Aorta (tissue), 5 donors: ENCODE measurements at regions not wholly inside any gene's neighbourhood (a gene's known extent, or its start where the extent isn't known, plus 50 kb on each side); places are given as distances from the start of the nearest gene placed in this dataset.

Experiments used
- ATAC-seq: fragments of 200-7000 bp; cut with Tn5 transposase; one replicate; pipeline ENCODE4 v1.9.1; 2022; ENCODE audit warnings: moderate library complexity; ENCODE audit not compliant: low FRiP score
- DNase-seq, 2 donors: peaks; one replicate each; pipeline ENCODE4 v3.0.0-alpha.2; 2020
- H3K27ac ChIP-seq, 2 donors: one replicate each; pipeline ENCODE4 v1.5.1; 2013; ENCODE audit warnings: low read length in 2 of 2, mild to moderate bottlenecking in 2 of 2, moderate library complexity in 2 of 2, control low read depth in 1 of 2, inconsistent platforms in 1 of 2, low read depth in 1 of 2
- H3K27me3 ChIP-seq, 2 donors: one replicate each; pipeline ENCODE4 v1.6.1; 2013; ENCODE audit warnings: control low read depth in 1 of 2, low read length in 1 of 2, mild to moderate bottlenecking in 1 of 2, moderate library complexity in 1 of 2; ENCODE audit not compliant: insufficient read depth in 2 of 2, control insufficient read depth in 1 of 2
- H3K36me3 ChIP-seq, 2 donors: one replicate each; pipeline ENCODE4 v1.6.1; 2013; ENCODE audit warnings: control low read depth in 1 of 2, low read length in 1 of 2, mild to moderate bottlenecking in 1 of 2; ENCODE audit not compliant: insufficient read depth in 2 of 2, control insufficient read depth in 1 of 2
- H3K4me1 ChIP-seq, 2 donors: one replicate each; pipeline ENCODE4 v1.6.1; 2013; ENCODE audit warnings: low read length in 2 of 2, control low read depth in 1 of 2, mild to moderate bottlenecking in 1 of 2, moderate library complexity in 1 of 2; ENCODE audit not compliant: insufficient read depth in 2 of 2, control insufficient read depth in 1 of 2
- H3K4me3 ChIP-seq, 2 donors: one replicate each; pipeline ENCODE4 v1.5.1; 2013; ENCODE audit warnings: low read length in 2 of 2, control low read depth in 1 of 2, mild to moderate bottlenecking in 1 of 2
- H3K9me3 ChIP-seq: one replicate; pipeline ENCODE4 v1.6.1; 2013; ENCODE audit warnings: mild to moderate bottlenecking, low read length; ENCODE audit not compliant: control insufficient read depth
- WGBS, 2 donors: extraction: QIAGEN DNeasy Blood & Tissue Kit; methylation state at CpG; one replicate each; pipeline ENCODE4 v1.1.7; 2013; 5-methylcytosine and 5-hydroxymethylcytosine counted together
- intact Hi-C, 2 donors: fragments of 100-400 bp; cut with DNase I; formaldehyde crosslinking; loops; one replicate each; pipeline versions ENCODE4 v1.14.2 to v1.15.0; 2022
- donor health status: healthy with polysubstance abuse.
- donor health status: Bipolar disorder and iron deficiency.
- donor health status: DM: no; HTN: no; CAD: no.
- donor health status: DM: no; HTN: no; CAD: no.
- donor health status: DM: yes; HTN: yes; CAD: no.

- DNase-seq: no peak
- no peaks in the 10 kb centered on the region for H3K4me1 ChIP-seq
- no peak overlapping the region for H3K27ac ChIP-seq
- H3K36me3 ChIP-seq: no peaks in the 10 kb centered on the region
- H3K27me3 ChIP-seq: no peaks in the 10 kb centered on the region
- WGBS, 2 donors: 78 to 88% methylated on average over 5 of the region's 5 CpGs
- no peaks in the 10 kb centered on the region for H3K9me3 ChIP-seq
- ATAC-seq: no peak
- H3K4me3 ChIP-seq: no peak overlapping the region
- intact Hi-C loops: loop anchor here in 1 of 2 donors (10.0 kb wide), 1 partner anchor 285 kb away; no protein-coding TSS in a partner anchor
Measured at GRCh38 chr4:55729351-55730279, 90.0 kb upstream of the EXOC1L start.

DNA sequence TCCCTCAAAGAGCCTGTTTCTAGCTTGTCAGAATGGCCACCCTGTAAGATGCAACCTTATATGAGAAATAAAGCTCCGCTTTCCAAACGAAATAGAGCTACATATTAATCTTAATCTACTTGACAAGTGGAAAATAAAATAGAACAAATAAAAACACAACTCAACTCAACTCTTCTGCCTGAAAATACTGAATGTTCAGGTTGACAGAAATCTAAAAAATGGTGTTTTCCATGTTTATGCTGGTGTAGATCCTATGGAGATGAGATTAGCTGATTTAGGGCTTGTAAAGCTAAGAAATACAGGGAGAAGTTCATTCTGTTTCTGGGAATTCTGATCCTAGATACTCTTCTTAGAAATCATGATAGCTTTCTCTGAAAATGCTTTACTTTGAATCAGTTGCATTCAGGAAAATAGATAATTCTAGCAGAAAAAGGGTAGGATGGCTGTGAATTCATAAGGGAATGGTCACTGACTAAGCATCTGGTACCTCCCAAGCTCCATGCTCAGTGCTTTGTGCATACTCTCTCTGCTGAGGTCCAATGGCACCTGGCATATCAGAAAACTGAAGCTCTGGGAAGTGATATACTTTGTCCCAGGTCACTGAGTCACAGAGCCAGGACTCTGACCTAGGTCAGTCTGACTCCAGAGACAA, 89.2 kb upstream of the EXOC1L start:
- DNase-seq: no peak
- H3K4me1 ChIP-seq: no peaks in the 10 kb centered on the region
- H3K27ac ChIP-seq: no peak overlapping the region
- H3K27me3 ChIP-seq: no peaks in the 10 kb centered on the region
- intact Hi-C loops: loop anchor here in 1 of 2 donors (10.0 kb wide), 1 partner anchor 286 kb away; no protein-coding TSS in a partner anchor
- 76 to 80% methylated on average over 2 of the region's 2 CpGs for WGBS, 2 donors
- no peaks in the 10 kb centered on the region for H3K36me3 ChIP-seq
- H3K9me3 ChIP-seq: no peaks in the 10 kb centered on the region
- ATAC-seq: peak; percentile 50
- no peak overlapping the region for H3K4me3 ChIP-seq

GRCh38 chr4:55731959-55732358, 87.6 kb upstream of the EXOC1L start:
- no peaks in the 10 kb centered on the region for H3K36me3 ChIP-seq
- DNase-seq (no peak), ATAC-seq (no peak)
- no peak overlapping the region for H3K4me3 ChIP-seq
- H3K9me3 ChIP-seq: no peaks in the 10 kb centered on the region
- intact Hi-C loops: loop anchor here in 1 of 2 donors (10.0 kb wide), 1 partner anchor 287 kb away; no protein-coding TSS in a partner anchor
- H3K4me1 ChIP-seq: no peaks in the 10 kb centered on the region
- WGBS, 2 donors: 77 to 78% methylated on average over 2 of the region's 2 CpGs
- no peaks in the 10 kb centered on the region for H3K27me3 ChIP-seq
- H3K27ac ChIP-seq: no peak overlapping the region

GRCh38 chr4:55732864-55733263, 86.7 kb upstream of the EXOC1L start:
- WGBS, 2 donors: 48 to 68% methylated on average over 3 of the region's 3 CpGs

GRCh38 chr4:55733932-55734331, 85.7 kb upstream of the EXOC1L start:
- no peaks in the 10 kb centered on the region for H3K36me3 ChIP-seq
- H3K4me1 ChIP-seq: no peaks in the 10 kb centered on the region
- no peak overlapping the region for H3K4me3 ChIP-seq
- intact Hi-C loops: loop anchor here in 1 of 2 donors (10.0 kb wide), 1 partner anchor 289 kb away; no protein-coding TSS in a partner anchor
- 15 to 25% methylated on average over 2 of the region's 2 CpGs for WGBS, 2 donors
- H3K27ac ChIP-seq: no peak overlapping the region
- ATAC-seq: no peak
- peak; percentile 65 to 77 for DNase-seq
- no peaks in the 10 kb centered on the region for H3K27me3 ChIP-seq
- H3K9me3 ChIP-seq: no peaks in the 10 kb centered on the region

More at GRCh38 chr4:55732864-55733263, 86.7 kb upstream of the EXOC1L start:
- no peaks in the 10 kb centered on the region for H3K36me3 ChIP-seq
- ATAC-seq: no peak
- no peak overlapping the region for H3K27ac ChIP-seq
- intact Hi-C loops: loop anchor here in 1 of 2 donors (10.0 kb wide), 1 partner anchor 288 kb away; no protein-coding TSS in a partner anchor
- no peaks in the 10 kb centered on the region for H3K27me3 ChIP-seq
- no peaks in the 10 kb centered on the region for H3K4me1 ChIP-seq
- no peaks in the 10 kb centered on the region for H3K9me3 ChIP-seq
- H3K4me3 ChIP-seq: no peak overlapping the region
- DNase-seq: no peak

DNA sequence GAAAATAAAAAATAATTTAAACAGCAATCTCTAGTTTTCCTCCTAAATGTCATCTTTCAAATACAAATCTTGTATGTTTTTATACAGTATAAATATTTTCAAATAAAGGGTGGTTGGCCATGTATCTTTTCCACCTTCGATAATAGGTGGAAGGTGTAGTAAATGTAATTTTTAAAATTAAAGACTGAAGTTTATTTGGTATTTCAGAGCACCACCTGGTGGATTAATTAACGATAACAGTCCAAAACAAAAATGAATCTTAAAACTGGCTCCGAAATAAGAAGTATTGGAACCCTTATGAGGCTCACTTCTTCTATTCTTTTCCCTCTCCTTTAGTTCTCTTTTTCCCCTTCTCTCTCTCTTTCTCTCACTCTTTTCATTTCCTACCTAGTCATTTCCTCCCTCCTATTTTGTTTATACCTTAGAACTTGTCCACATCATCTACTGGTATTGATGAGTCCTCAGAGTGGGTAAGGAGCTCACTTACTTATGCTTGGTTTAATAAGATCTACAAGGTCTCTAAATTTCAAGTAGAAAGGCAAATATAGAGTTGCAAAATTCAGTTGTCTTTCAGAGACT, 82.9 kb upstream of the EXOC1L start:
- Histone ChIP-seq H3K4me3 (no peak overlapping the region), H3K27me3 (no peaks in the 10 kb centered on the region), H3K4me1 (no peaks in the 10 kb centered on the region), H3K36me3 (no peaks in the 10 kb centered on the region), H3K27ac (no peak overlapping the region), H3K9me3 (no peaks in the 10 kb centered on the region)
- DNase-seq: no peak
- intact Hi-C loops: loop anchor here in 1 of 2 donors (10.0 kb wide), 1 partner anchor 292 kb away; no protein-coding TSS in a partner anchor
- ATAC-seq: no peak
- 22 to 23% methylated on average over 3 of the region's 3 CpGs for WGBS, 2 donors

- DNase-seq (no peak), ATAC-seq (peak; percentile 44)
- no peak overlapping the region for H3K4me3 ChIP-seq
- H3K9me3 ChIP-seq: peaks cover 3% of the 10 kb centered on the region
- intact Hi-C loops: no loop called here
- H3K4me1 ChIP-seq: no peaks in the 10 kb centered on the region
- H3K36me3 ChIP-seq: no peaks in the 10 kb centered on the region
- H3K27me3 ChIP-seq: no peaks in the 10 kb centered on the region
- WGBS, 2 donors: 27 to 36% methylated on average over 5 of the region's 5 CpGs
- no peak overlapping the region for H3K27ac ChIP-seq
Measured at GRCh38 chr4:55742655-55743202, 76.9 kb upstream of the EXOC1L start.

- H3K4me3 ChIP-seq: no peak overlapping the region
- intact Hi-C loops: no loop called here
- H3K9me3 ChIP-seq: peaks cover 3% of the 10 kb centered on the region
- H3K36me3 ChIP-seq: no peaks in the 10 kb centered on the region
- DNase-seq (no peak), ATAC-seq (no peak)
- no peaks in the 10 kb centered on the region for H3K27me3 ChIP-seq
- WGBS, 2 donors: 87 to 91% methylated on average over 6 of the region's 6 CpGs
- H3K27ac ChIP-seq: no peak overlapping the region
- no peaks in the 10 kb centered on the region for H3K4me1 ChIP-seq
Measured at GRCh38 chr4:55744369-55744768, 75.2 kb upstream of the EXOC1L start.
